ENCODE measurements at regions not wholly inside any gene's neighbourhood (a gene's known extent, or its start where the extent isn't known, plus 50 kb on each side); places are given as distances from the start of the nearest gene placed in this dataset.

DNA sequence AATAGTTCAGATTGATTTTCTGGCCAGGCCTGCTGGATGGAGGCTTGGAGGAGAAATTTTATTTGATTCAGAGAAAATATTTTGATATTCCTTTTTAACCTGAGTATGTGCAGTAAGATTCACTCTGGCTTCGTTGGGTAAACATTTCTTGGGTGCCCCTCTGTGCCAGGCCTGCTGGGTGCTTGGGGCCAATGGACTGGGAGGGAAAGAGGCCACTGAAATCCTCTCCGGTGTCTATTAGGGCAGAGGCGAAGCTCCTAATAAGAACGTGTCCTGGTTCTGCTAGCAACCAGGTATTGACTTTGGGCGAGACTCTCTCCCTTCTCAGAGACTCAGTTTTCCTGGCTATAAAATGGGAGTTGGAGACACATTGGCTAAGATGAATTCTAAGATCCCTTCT, 122.5 kb downstream of the CYLD start:
- no peak for DNase-seq

DNA sequence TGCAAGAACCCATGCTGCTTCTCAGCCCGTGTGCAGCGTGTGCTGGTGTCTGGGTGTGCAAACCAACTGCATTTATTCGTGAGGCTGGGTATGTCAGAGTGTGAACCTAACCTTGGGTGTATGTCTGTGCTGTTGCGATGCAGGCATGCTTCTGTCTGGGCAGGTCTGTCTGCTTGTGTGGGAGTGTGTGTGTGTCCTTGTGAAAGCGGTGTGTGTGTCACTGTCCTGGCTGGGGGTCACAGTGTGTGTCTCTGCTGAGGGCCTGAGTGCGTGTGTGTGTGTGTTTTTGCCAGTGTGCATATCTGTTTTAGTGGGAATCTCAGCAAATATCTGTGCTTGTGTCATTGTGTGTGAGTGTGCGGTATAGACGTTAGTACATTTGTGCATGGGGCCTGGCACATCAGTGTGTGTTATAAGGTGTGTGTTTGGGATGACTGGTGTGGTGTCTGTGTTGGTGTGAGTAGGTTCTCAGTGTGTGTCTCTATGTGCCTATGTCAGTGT, 121.8 kb downstream of the CYLD start:
- no peak for DNase-seq

DNA sequence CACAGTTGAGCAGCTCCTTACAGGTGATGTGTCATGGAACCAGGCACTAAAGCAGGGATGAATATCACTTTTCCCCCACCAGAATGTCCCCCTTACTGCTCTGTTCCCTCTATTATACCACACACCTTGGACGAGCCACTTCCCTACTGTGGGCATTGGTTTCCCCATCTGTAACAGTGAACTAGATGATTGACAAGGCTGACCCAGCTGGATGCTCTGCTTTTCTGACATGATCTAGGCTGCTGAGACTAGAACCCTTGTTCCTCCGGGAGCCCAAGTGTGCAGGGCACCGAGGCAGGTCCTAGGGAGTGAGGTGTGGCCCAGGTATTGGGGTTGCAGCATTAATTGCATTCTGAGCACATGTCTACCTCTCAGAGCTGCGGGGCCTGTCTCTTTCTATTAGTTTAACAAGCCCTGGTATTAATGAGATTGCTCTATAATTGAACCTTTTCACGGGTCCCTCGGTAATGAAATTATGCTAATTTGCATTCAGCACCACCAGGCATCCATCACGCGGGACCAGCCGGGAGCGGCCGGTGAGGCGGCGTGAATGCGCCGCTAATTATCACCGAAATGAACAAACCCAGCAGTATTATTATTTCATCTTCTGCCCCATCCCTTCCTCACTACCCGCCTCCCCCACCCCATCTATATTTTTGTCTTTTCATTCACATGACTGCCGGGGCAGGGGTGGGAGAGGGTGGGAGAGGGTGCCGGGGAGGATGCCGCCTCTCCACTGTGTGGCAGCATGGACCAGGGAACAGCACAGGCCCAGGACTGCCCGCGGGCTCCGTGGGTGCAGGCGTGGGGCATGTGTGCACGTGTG, 121.1 kb downstream of the CYLD start:
- no peak for DNase-seq

DNA sequence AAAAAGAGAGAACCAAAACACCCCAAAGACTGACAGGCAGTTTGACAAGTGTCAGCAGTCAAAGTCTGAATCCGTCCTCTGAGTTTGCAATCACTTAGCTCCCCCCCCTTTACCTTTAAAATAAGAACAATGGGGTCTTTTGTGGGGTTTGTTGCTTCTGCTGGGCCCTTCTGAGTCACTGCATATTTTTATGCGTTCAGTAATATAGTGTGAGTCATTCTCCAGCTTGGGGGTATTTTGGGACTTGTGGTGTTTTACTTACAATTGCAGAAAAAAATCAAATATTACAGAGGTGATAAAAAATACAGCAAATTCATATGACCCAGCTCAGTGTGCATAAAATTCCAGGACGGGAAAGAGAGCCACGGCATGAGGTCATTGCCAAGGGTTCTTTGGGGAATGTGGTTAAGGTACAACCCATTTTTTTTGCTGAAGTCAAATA, 120.1 kb downstream of the CYLD start:
- DNase-seq: no peak

DNA sequence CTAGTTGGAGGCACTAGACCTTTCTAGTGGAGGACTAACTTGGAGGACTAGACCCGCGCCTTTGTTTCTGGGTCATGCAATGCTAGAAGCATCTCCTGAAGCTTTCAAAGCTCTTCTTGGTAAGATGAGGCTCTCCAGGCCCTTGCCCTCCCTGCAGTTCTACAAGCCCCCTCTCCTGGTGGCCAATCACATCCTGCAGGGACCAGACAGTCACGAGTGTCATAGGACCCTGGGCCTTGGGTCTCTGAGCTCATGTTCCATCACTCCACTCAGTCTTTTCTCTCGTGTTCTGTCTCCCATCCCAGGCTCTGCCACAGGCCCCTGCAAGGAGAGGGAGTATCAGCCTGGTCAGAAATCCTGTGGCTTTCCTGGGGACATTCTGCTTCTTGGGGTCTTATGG, 119.6 kb downstream of the CYLD start:
- no peak for DNase-seq

DNA sequence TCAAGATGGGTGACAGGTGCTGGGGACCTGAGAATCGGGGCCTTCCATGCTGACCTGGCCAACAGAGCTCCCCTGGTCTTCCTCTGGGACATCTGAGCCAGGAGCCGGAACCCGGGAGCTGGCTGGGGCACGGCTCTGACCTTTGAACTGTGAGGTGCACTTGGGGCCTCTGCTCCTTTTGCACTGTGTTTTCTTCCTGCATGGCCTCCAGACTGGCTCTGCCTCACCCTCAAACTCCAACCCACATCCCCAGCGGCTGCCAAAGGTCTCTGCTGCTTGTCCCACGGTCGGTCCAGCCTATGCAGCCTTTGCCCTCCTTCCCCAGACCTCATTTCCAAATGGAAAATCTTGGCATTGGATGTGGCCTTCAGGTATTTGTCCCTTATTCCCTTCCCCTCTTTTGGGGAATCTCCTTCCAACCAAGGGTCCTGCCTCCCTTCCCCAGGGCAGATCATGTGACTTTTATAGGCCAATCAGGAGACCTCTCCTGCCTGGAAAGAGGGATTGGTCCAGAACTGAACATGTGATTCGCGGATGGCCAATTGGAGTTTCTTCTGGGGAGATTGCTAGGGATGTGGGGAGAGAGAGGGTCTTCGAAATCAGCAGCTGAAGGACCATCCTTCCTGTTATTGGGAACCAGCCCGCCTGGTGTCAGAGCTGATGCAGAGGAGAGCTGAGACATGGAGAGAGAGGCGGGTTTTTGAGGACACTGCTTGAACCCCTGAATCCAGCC, 117.9 kb downstream of the CYLD start:
- no peak for DNase-seq

DNA sequence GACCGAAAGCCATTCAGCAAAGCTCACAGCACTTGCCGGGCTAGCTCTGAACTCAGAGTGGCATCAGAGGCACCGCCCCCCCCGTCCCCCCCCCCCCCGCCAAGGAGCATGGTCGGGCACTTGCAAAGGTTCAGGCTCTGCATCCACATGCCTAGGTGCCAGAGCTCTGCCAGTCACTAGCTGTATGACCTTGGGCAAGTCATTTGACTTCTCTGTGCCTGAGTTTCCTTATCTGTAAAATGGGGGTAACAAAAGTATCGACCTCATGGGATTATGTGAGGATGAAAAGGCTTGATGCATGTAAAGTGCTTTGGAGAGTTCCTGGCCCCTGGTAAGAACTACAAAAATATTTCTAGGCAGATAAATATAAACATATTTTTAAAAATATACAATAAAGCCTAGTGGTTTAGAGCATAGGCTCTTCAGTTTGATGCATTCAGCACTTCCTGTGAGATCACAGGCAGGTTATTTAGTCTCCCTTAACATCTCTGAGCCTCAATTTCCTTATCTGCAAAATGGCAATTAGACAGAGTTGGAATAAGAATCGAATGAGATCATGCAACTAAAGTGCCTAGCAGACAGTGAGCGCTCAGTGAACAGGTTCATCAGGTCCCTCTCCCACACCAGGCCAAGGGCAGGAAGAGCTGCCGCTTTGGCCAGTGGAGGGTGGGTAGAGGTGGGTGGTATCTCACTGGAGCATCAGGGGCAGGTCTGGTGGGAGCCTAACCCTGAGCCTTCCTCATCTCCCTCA, 117.2 kb downstream of the CYLD start:
- no peak for DNase-seq

DNA sequence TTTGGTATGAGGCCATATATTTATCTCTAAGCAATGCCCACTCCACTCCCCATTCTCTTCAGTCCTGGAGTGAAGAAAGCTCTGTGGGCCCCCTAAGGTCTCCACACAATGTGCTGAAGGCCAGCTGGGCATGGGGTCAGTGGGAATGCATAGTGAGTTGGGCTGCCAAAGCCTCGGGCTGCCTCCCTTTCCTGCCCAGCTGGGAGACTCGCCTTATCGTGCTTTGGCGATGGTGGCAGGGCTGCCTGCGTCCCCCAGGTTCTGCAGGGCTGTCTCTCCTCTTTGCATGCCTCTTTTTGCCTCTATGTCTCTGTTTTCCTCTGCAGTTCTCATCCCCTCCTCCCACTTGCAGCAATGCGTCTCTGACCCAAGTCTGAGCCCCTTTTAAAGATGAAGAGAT, 116.5 kb downstream of the CYLD start:
- no peak for DNase-seq

DNA sequence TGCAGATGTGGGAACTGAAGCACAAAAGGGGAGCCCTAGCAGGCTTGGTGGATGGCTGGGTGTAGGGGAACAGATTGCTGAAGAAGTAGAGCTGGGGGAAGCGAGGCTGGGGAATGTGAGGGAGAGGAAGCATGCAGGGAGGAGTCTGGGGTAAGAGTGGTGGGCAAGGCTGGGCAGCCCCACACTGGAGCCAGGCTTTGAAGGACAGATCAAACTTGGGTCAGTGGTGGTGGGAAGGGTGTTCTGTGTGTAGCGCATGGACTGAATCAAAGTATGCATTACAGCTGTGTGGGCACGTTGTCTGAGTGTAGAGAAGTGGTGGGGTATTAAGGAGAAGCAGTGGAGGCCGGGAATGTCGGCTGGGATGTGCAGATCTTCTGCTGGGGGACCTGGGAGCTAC, 116.0 kb downstream of the CYLD start:
- no peak for DNase-seq

DNA sequence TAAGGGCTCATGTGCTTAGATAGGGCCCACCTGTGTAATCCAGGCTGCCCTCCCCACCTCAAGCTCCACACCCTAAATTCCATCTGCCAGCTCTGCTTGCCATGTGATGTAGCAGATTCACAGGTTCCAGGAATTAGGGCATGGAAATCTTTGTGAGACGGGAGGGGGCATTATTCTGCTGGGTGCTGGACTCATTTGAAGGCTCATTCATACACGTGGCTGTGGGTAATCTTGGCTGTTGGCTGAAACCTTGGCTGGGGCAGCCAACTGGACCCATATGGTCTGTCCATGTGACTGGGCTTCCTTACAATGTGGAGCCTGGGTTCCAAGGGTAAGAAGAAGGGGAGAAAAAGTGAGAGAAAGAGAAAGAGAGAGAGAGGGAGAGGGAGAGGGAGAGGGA, 115.1 kb downstream of the CYLD start:
- no peak for DNase-seq

DNA sequence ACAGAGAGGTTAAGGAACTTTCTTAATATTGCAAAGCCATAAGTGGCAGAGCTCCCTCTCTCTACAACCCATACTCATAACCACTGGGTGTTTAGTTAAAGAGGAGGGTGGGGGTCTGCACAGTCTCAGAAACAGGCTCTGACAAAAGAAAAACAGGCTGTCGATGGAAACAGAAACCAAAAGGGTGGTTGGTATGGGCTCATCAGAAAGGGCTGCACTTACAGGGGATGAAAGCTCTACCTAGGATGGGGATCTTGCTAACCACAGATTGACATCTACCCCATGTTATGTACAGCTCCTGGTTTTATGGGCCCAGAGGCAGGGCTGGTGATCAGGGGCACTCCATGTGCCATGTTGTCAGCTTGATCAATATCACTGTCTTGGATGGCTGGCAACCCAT, 111.4 kb downstream of the CYLD start:
- DNase-seq: no peak

Measured in right hindlimb (tissue), 1 donor.